ENCODE measurements at regions not wholly inside any gene's neighbourhood (a gene's known extent, or its start where the extent isn't known, plus 50 kb on each side); places are given as distances from the start of the nearest gene placed in this dataset.

GRCh38 chr4:115729739-115730266, 616.4 kb upstream of the NDST4 start:
- DNase-seq, result no peak

GRCh38 chr4:115723621-115724020, 610.2 kb upstream of the NDST4 start:
- no peak for DNase-seq

- DNase-seq, result no peak
Measured at GRCh38 chr4:115720611-115721010, 607.2 kb upstream of the NDST4 start.

DNA sequence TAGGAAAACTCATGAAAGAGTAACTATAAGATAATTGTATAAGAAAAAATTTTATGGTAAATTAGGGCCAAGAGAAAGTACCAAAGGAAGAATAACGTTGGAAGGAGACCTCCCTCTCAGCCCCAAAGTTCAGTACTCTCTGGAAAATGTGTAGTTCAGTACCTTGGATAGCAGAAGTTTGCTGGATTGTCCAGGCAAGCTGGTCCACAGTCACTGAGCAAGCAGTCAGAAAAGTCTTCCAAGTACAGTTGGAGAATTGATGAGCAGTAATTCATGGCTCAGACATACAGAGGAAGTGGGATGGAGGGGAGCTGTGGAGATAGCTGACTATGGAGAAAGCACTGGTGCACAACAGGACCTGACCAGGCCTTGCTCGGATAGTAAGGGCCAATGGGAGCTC, 598.2 kb upstream of the NDST4 start:
- no peak for DNase-seq

GRCh38 chr4:115688961-115689360, 575.5 kb upstream of the NDST4 start:
- DNase-seq, result no peak

- DNase-seq, result no peak
Measured at GRCh38 chr4:115687052-115687755, 573.8 kb upstream of the NDST4 start.

- DNase-seq, result no peak
Measured at GRCh38 chr4:115678425-115678941, 565.1 kb upstream of the NDST4 start.

GRCh38 chr4:115675719-115676118, 562.3 kb upstream of the NDST4 start:
- DNase-seq, result no peak

- DNase-seq, result no peak
Measured at GRCh38 chr4:115674485-115674884, 561.1 kb upstream of the NDST4 start.

GRCh38 chr4:115671581-115671980, 558.2 kb upstream of the NDST4 start:
- DNase-seq, result no peak

DNA sequence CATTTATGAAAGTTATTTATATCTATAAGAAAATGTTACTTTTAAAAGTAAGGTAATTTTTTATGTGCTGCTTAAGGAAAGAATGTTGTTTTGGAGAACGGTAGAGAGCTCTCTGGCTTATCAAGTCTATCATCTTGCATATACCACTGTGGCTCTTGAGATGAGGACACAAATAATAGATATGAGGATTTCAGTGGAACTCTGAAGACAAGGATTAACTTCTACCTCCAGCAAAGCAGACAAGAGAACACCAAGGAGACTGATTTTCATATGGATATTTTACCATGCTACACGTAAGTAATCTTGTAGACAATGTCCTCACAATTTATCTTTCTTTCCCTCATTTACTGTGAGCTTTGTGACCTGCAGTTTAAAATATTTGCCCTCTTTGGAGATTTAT, 557.5 kb upstream of the NDST4 start:
- DNase-seq, result no peak

DNA sequence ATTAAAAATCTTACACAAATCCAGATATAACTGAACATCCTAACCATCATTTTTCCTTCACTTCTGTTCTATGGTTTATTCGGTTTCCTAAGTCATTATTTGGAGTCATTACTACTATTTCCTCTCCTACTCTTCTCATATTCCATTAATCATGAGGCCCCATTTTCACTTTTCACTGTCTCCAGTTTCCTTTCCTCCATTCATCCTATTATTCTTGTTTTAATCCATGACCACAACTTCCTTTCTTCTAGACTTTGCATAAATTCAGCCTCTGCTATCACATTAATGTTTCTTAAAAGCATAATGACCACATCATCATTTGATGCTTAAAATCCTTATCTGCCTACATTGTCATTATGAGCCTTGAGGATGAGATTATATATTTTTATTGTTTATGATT, 555.0 kb upstream of the NDST4 start:
- no peak for DNase-seq

GRCh38 chr4:115664285-115664684, 550.9 kb upstream of the NDST4 start:
- no peak for DNase-seq

GRCh38 chr4:115660465-115660864, 547.0 kb upstream of the NDST4 start:
- DNase-seq, result no peak

- no peak for DNase-seq
Measured at GRCh38 chr4:115657991-115658650, 544.7 kb upstream of the NDST4 start.

- DNase-seq, result no peak
Measured at GRCh38 chr4:115655626-115656025, 542.2 kb upstream of the NDST4 start.

GRCh38 chr4:115648786-115649185, 535.4 kb upstream of the NDST4 start:
- DNase-seq, result no peak

DNA sequence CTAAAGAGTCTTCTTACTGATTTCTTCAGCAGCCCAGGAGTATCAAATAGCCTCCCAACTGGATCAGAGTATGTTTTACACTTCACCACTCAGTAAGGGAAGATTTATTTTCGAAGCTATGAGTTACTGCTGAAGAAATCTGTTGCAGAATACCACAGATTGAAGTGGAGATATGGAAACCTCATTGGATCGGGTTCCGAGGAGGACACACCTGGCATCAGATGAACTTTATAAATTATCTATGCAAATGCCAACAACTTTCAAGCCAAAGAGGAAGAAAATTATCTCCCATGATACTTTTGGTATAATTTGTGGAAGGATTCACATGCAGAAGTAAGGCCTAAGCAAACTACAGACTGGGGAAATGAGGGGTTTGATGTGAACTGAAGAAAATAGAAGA, 515.9 kb upstream of the NDST4 start:
- DNase-seq, result no peak

DNA sequence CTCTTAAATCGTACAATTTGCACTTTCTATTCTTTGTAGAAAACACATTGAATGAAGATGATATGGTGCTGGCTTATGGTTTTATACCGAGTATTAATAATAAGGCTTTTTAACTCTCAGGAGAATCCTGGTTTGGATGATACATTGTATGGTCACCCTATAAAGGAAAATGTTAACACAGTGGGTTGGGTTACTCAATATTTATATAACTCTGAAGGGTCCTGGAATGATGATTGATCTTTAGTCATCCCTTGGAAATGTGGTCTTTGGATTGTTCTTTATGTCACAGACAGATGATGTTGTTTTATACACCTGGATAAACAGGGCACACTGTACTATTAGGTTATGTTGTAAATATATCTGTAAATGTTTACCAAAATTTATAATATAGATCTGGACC, 496.2 kb upstream of the NDST4 start:
- DNase-seq, result no peak

GRCh38 chr4:115607311-115607710, 493.9 kb upstream of the NDST4 start:
- DNase-seq, result no peak

DNA sequence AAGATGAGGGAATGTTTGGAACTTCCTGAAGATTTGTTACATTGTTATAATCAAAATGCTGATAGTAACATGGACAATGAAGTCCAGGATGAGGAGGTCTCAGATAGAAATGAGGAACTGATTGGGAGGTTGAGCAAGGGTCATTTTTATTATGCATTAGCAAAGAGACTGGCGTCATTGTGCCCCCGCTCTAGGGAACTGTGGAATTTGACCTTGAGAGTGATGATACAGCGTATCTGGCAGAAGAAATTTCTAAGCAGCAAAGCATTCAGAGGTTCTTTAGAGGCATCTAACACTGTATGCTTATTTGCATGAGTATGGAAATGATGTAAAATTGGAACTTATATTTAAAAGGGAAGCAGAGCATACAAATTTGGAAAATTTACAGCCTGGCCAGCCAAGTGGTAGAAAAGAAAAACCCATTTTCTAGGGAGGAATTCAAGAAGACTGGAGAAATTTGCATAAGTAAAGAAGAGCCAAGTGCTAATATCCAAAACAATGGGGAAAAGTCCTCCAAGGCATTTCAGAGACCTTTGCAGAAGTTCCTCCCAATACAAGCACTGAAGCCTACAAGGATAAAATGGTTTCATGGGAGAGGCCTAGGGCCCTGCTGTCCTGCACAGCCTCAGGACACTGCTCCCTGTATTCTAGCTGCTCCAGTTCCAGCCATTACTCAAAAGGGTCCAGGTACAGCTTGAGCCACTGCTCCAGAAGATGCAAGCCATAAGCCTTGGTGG, 483.0 kb upstream of the NDST4 start:
- no peak for DNase-seq

GRCh38 chr4:115580901-115581300, 467.5 kb upstream of the NDST4 start:
- no peak for DNase-seq

DNA sequence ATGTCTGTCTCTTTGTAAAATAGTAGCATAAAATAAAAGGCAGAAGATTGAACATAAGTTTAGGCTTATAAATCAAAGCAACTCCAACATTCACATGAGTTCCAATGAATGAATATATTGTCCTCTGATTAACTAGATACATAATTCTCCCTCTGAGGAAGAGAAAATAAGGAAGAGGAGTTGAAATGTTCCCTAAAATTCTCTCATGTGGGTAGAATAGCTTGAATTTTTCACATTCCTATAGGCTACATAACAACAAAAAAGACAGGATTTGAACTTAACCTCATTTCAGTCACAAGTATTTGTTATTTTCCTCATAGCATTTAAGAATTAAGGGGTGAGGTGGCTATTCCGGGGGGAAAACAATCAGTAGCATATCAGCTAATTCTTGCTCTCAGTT, 462.4 kb upstream of the NDST4 start:
- DNase-seq, result no peak
